Left ventricle myocardium superior (tissue), 1 donor: ENCODE measurements at regions not wholly inside any gene's neighbourhood (a gene's known extent, or its start where the extent isn't known, plus 50 kb on each side); places are given as distances from the start of the nearest gene placed in this dataset.
A peak's percentile ranks its signal among the peaks of the same experiment; 100 is the strongest.
"Not testable (repeated sequence)": the region's sequence is repeated elsewhere in the genome, so short reads cannot be mapped to it uniquely, and the experiment has no call there.

Experiments
- ATAC-seq: fragments of 200-7000 bp; cut with Tn5 transposase; one replicate; pipeline ENCODE4 v1.9.1; 2020; ENCODE audit warnings: mild to moderate bottlenecking, moderate library complexity
- DNase-seq: peaks from one replicate; pipeline ENCODE4 v3.0.0-alpha.2; 2020
- intact Hi-C: fragments of 100-400 bp; cut with micrococcal nuclease; formaldehyde crosslinking; loops from one replicate; pipeline ENCODE4 v1.11.0; 2022
- donor health status: DM: no; HTN: yes; CAD: no; lungs with severe emphysema.

DNA sequence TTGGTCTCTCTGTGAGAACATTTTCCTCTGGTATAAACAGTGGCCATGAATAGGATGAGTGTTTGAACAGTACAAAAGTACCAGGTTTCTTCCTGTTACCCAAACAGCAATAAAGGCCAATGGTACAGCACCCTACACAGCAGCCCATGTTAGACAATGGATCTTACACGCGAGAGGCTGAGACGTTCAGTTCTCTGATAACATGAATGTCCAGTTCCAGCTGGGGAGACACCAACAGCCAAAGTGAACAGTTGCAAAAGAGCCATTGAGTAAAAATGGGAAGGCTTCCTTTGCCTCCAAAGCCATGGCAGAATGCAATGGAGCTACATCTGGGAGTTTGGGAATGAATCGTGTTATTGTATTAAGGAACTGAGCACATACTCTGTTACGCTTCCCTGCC is 246.8 kb upstream of the SGK1 start:
- no peak for DNase-seq
- intact Hi-C loops, result no loop called here
- no peak for ATAC-seq

DNA sequence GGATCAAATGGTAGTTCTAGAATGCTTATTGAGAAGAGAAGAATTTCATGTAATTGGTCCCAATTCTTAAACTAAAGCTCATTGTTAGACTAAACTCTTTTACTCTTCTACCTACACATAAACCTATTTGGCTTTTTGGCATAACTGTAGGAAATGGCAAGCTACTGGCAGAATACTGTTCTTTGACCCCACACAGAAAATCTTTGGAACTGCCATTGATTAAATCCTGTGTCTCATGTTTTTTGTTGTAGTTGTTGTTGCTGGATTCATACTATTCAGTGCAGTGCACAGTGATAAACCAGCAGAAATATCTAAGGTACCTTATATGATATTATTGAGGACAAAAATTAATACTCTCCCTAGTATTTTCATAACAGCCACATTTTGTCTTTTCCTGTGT is 242.1 kb upstream of the SGK1 start:
- intact Hi-C loops, result no loop called here
- ATAC-seq (no peak), DNase-seq (no peak)

DNA sequence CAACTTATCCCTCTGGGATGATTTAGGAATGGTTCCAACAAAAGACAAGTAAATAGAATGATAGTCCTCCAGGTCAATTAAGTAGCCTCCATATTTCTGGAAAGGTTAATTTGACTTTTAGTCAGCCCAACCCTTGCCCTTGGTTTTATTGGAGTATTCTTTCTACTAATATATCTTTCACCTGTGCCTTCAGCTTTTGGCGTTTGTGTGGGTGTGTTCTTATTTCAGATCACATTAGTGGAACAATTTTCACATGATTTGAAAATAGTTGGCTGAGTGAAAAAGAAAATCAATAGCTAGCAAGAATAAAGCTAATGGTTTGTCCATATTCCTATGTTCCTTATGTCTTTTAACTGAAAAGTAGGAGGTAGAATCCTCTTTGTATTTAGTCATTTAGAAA is 239.6 kb upstream of the SGK1 start:
- DNase-seq (no peak), ATAC-seq (no peak)
- intact Hi-C loops, result no loop called here

DNA sequence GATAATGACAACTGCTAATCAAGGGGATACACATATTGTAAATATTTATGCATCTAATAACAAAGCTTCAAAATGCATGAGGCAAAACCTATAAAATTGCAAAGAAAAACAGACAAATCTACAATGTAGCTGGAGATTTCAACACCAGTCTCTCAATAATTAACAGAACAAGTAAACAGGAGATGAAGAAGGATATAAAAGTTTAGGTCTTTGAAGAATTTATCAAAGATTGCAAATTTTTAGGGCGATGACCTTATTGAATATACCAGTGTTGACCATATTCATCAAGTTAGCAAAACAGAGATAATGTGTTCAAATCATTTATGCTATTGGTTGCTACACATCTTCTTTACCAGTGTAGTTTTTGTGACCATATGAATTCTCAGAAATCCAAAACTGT is 237.8 kb upstream of the SGK1 start:
- no peak for ATAC-seq
- intact Hi-C loops, result no loop called here

DNA sequence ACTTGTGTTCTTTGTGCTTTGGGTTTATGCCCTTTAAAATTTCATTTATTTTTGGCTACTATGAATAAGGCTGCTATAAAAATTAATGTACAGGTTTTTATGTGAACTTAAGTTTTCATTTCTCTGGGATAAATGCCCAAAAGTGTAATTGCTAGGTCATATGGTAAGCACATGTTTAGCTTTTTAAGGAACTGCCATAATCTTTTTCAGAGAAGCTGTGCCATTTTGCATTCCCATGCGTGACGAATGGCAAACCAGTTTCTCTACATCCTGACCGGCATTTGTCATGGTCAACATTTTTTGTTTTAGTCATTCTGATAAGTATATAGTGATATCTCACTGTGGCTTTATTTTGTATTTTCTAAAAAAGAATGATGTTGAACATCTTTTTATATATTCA is 236.0 kb upstream of the SGK1 start:
- intact Hi-C loops, result no loop called here
- no peak for ATAC-seq
- no peak for DNase-seq

More for the DNA sequence above, 237.8 kb upstream of the SGK1 start:
- DNase-seq, result no peak

GRCh38 chr6:134551245-134551960 is 233.5 kb upstream of the SGK1 start:
- DNase-seq (no peak), ATAC-seq (no peak)
- intact Hi-C loops, result no loop called here

GRCh38 chr6:134550604-134551003 is 232.7 kb upstream of the SGK1 start:
- ATAC-seq (no peak), DNase-seq (no peak)
- intact Hi-C loops, result no loop called here

- no peak for ATAC-seq
- intact Hi-C loops, result no loop called here
- no peak for DNase-seq
Measured at GRCh38 chr6:134549854-134550253, 231.9 kb upstream of the SGK1 start.

GRCh38 chr6:134546962-134547645 is 229.2 kb upstream of the SGK1 start:
- DNase-seq (no peak), ATAC-seq (no peak)
- intact Hi-C loops, result no loop called here

GRCh38 chr6:134544737-134545136 is 226.8 kb upstream of the SGK1 start:
- intact Hi-C loops, result no loop called here
- no peak for DNase-seq
- no peak for ATAC-seq

DNA sequence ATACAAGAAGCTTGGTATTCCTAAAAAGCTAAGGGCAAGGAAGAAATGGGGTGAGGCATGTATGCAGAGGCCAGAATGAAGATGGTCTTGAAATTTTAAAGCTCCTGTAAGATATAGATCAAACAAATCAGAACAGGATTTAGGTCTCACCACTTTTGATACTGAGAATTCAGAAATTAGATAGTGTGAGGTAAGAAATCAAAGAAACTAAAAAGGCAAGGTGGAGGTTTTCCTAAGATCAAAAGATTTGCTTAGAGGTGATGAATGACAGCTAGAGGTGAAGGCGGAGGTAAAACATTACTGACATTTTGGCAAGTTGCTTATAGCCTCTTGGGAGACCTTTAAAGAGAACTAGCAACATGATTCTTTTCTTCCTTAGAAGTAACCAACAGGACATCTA is 225.2 kb upstream of the SGK1 start:
- intact Hi-C loops, result no loop called here
- DNase-seq (no peak), ATAC-seq (no peak)

GRCh38 chr6:134541001-134541400 is 223.1 kb upstream of the SGK1 start:
- intact Hi-C loops, result no loop called here
- ATAC-seq (peak; percentile 20), DNase-seq (no peak)

- ATAC-seq (peak; percentile 74), DNase-seq (no peak)
- intact Hi-C loops, result no loop called here
Measured at GRCh38 chr6:134539865-134540323, 222.0 kb upstream of the SGK1 start.

DNA sequence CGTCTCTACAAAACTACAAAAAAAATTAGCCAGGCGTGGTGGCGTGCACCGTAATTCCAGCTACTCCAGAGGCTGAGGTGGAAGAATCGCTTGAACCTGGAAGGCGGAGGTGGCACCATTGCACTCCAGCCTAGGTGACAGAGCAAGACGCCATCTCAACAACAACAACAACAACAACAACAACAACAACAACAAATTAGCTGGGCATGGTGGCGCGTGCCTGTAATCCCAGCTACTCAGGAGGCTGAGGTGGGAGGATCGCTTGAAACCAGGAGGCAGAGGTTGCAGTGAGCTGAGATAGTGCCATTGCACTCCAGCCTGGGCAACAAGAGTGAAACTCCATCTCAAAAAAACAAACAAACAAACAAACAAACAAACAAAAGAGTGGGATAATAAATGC is 219.9 kb upstream of the SGK1 start:
- DNase-seq, ATAC-seq, intact Hi-C loops: not testable (repeated sequence)

DNA sequence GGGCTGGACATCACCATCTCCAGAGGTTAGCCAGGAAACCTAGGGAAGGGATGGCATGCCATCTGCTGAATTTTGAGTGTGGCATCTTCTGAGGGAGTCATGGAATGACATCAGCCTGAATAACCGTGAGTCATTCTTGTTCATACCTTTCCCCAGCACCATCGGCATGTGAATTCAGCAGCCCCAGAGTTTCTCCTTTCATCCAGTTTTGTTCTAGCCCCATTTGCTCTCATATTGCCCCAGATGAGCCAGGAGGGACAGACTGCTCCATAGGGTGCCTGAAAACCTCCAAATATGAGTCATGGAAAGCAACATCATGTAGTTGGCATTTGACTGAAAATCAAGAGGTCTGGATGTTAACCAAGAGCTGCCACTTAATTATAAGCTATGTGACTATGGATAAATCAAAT is 219.2 kb upstream of the SGK1 start:
- intact Hi-C loops, result no loop called here
- no peak for DNase-seq
- no peak for ATAC-seq

GRCh38 chr6:134535831-134536230 is 217.9 kb upstream of the SGK1 start:
- DNase-seq (no peak), ATAC-seq (no peak)
- intact Hi-C loops, result no loop called here

DNA sequence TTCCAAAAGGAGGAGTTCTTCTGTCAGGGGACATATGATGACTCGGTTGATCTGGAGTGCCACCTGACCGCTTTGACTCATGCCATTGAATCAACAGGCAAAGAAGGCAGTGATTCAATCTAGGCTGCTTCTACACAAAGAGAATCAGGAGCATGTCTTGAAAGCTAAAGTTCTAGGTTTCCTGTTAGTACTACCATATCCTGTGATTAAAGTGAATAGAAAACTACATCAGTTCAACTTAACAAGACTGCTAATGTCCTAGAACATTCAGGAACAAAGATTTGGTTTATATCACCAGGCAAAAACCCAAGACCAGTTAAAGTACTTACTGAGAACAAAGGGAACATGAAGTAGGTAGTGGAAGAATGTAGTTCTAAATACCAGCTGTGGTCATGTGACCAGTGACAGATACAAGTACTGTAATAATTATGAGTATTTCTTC is 216.8 kb upstream of the SGK1 start:
- intact Hi-C loops, result no loop called here
- DNase-seq (no peak), ATAC-seq (peak; percentile 39)

GRCh38 chr6:134533991-134534390 is 216.1 kb upstream of the SGK1 start:
- peak; percentile 65 for ATAC-seq
- no peak for DNase-seq
- intact Hi-C loops, result no loop called here

DNA sequence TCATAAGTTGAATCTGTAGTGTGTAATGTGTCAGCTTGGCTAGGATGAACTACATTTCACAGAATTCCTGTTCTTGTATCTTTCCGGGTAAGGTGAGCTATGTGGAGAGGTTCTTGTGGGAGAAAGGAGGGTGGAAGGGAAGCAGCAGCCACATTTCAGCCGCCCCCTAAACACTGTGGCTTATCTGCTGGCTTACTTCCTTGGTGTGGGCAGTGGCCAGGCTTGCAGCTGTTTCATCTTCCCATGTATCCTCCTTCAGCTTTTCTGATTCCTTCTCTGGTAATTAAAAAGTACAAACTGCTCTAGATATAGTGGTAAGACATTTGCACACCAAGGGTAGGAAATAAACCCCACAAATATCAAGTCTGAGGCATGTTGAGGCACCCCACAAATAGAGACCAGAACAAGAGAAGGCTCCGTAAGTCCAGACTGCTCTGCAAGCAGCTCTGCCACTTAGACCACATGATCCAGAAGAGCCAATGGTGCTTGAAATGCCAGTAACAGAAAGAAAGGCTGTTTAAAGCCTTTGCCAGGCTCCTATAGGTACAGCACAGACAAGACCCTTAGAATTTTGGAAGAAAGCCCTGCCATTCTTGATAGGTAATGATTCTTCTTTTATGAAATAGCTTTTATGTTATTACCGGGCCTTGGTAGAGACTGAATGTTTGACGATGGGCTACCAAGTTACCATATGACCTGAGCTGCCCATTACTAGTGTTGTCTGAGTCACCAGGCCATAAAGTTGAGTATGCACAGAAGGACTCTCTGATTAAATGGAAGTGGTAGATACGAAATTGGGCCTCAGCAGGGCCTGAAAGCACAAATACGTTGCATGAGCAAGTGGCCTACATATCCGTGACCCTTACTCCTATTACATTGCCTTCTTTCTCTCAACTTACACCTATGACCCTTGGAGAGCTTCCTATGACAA is 215.0 kb upstream of the SGK1 start:
- DNase-seq (no peak), ATAC-seq (no peak)
- intact Hi-C loops, result no loop called here

DNA sequence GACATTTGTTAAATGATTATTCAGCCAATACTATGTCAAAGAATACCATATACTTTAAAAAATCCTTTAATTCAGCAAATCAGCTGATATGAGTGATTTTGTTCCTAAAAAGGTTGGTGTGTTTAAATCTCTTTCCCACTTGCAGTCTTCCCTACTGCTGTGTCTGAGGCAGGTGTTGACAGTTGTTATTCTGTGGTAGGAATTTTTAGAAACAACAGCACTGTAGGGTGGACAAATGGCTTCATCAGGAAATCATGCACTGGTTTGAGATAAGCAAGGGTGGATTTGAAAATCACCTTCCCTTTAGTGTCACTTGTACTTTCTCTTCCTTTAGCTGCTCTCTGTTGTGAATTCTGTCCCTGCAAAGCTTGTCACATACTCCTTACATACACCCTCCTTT is 213.7 kb upstream of the SGK1 start:
- ATAC-seq (peak; percentile 88), DNase-seq (no peak)
- intact Hi-C loops, result no loop called here
